ENCODE measurements at regions not wholly inside any gene's neighbourhood (a gene's known extent, or its start where the extent isn't known, plus 50 kb on each side); places are given as distances from the start of the nearest gene placed in this dataset.

DNA sequence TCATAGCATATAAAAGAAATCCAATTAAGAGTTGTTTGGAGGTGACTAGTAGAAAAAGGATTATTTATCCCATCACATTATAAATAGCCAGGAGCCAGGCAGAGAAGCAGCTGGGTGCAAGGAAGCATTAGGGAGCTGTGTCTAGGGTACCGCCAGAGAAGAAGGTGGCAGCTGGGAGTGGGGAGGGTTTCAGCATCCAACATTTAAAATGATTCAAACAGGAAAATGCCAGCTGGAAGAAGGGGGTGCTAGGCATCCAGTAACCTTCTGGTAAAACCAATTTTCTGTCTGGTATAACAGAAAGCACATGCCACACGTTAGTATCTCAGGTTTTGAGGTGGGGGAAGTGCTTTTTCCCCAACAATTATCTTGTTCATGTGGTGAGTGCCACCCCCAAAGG lies 452.4 kb downstream of the ZEB2 start:
- Mint-ChIP-seq H3K4me1 (peaks cover 0 to 6% of the 10 kb centered on the region in 2 donors), H3K27me3 (ENCODE audit: low read depth in 2 of 2) (no peaks in the 10 kb centered on the region), H3K36me3 (no peaks in the 10 kb centered on the region), H3K27ac (no peak overlapping the region), H3K4me3 (no peak overlapping the region), H3K9me3 (no peaks in the 10 kb centered on the region)
- no peaks in the 10 kb centered on the region for H3K36me3 ChIP-seq (ENCODE audit: control insufficient read depth, insufficient read depth, low read length)
- no peak for ATAC-seq
- H3K4me3 ChIP-seq (ENCODE audit: low read length) = no peak overlapping the region
- H3K27me3 ChIP-seq (ENCODE audit: control insufficient read depth, insufficient read depth, low read length) = no peaks in the 10 kb centered on the region
- intact Hi-C loops (cut with micrococcal nuclease) = no loop called here
- no peak for DNase-seq
- no peaks in the 10 kb centered on the region for H3K4me1 ChIP-seq (ENCODE audit: control insufficient read depth, insufficient read depth, low read length)
- H3K27ac ChIP-seq (ENCODE audit: low read length) = no peak overlapping the region
- TF ChIP-seq, protein P1, sequence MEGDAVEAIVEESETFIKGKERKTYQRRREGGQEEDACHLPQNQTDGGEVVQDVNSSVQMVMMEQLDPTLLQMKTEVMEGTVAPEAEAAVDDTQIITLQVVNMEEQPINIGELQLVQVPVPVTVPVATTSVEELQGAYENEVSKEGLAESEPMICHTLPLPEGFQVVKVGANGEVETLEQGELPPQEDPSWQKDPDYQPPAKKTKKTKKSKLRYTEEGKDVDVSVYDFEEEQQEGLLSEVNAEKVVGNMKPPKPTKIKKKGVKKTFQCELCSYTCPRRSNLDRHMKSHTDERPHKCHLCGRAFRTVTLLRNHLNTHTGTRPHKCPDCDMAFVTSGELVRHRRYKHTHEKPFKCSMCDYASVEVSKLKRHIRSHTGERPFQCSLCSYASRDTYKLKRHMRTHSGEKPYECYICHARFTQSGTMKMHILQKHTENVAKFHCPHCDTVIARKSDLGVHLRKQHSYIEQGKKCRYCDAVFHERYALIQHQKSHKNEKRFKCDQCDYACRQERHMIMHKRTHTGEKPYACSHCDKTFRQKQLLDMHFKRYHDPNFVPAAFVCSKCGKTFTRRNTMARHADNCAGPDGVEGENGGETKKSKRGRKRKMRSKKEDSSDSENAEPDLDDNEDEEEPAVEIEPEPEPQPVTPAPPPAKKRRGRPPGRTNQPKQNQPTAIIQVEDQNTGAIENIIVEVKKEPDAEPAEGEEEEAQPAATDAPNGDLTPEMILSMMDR (IDR thresholded peaks at IDR 0.05) = no peak
- 80% methylated on average over 2 of the region's 2 CpGs for WGBS (ENCODE audit: insufficient coverage)
- no peaks in the 10 kb centered on the region for H3K9me3 ChIP-seq (ENCODE audit: control insufficient read depth, insufficient read depth, low read length)

DNA sequence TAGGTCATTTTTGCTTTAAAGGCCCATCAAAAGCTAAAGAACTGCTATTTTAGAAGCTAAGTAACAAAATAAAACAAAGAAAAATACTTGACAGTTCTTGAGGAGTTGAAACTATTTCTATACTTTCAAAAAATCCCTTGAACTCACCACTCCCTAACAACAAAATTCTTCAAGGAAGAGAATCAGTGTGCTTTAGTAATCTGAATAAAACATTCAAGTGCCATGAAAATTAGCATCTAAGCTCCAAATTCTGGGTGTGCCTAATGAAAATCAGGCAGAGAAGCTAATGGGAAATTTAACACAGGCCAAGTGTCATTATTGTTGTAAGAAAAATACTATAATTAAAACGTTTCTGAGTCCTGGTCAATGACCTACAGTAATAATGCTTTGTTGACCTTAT lies 456.3 kb downstream of the ZEB2 start:
- no peaks in the 10 kb centered on the region for H3K4me1 ChIP-seq (ENCODE audit: control insufficient read depth, insufficient read depth, low read length)
- intact Hi-C loops (cut with micrococcal nuclease) = no loop called here
- no peaks in the 10 kb centered on the region for H3K9me3 ChIP-seq (ENCODE audit: control insufficient read depth, insufficient read depth, low read length)
- DNase-seq (no peak), ATAC-seq (no peak)
- no CpG with 5 or more reads among the region's 1 CpG for WGBS (ENCODE audit: insufficient coverage)
- no peaks in the 10 kb centered on the region for H3K4me1 Mint-ChIP-seq
- no peak overlapping the region for H3K4me3 ChIP-seq (ENCODE audit: low read length)
- no peaks in the 10 kb centered on the region for H3K27me3 ChIP-seq (ENCODE audit: control insufficient read depth, insufficient read depth, low read length)
- H3K36me3 Mint-ChIP-seq = no peaks in the 10 kb centered on the region
- H3K27ac ChIP-seq (ENCODE audit: low read length) = no peak overlapping the region
- no peaks in the 10 kb centered on the region for H3K9me3 Mint-ChIP-seq
- no peak overlapping the region for H3K27ac Mint-ChIP-seq
- TF ChIP-seq, protein P1 (IDR thresholded peaks at IDR 0.05) = no peak
- H3K4me3 Mint-ChIP-seq = no peak overlapping the region
- H3K27me3 Mint-ChIP-seq (ENCODE audit: low read depth in 2 of 2) = no peaks in the 10 kb centered on the region
- no peaks in the 10 kb centered on the region for H3K36me3 ChIP-seq (ENCODE audit: control insufficient read depth, insufficient read depth, low read length)

DNA sequence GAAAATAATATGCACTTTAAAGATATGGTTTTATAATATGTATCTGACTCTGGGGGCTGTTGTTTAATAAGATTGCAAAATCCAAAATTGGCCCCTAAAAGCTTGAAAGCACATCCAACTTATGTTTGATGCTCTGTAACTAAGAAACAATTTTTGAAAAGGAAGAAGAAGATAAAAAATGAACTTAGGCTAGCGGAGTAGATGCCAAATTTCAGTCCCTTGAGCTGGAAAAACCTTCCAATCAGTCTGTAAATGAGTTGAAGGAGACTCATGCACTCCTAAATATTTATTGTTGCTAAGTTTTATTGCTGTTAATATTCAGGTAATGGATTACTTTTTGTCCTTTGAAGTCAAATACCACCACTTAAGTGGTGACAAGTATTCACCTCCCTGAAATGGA lies 465.0 kb downstream of the ZEB2 start:
- H3K27ac ChIP-seq (ENCODE audit: low read length) = no peak overlapping the region
- Mint-ChIP-seq H3K27me3 (ENCODE audit: low read depth in 2 of 2) (no peaks in the 10 kb centered on the region), H3K27ac (no peak overlapping the region), H3K4me3 (no peak overlapping the region), H3K4me1 (no peaks in the 10 kb centered on the region), H3K36me3 (no peaks in the 10 kb centered on the region), H3K9me3 (no peaks in the 10 kb centered on the region)
- no peaks in the 10 kb centered on the region for H3K36me3 ChIP-seq (ENCODE audit: control insufficient read depth, insufficient read depth, low read length)
- intact Hi-C loops (cut with micrococcal nuclease) = no loop called here
- no peaks in the 10 kb centered on the region for H3K27me3 ChIP-seq (ENCODE audit: control insufficient read depth, insufficient read depth, low read length)
- DNase-seq (no peak), ATAC-seq (no peak)
- H3K4me1 ChIP-seq (ENCODE audit: control insufficient read depth, insufficient read depth, low read length) = no peaks in the 10 kb centered on the region
- H3K9me3 ChIP-seq (ENCODE audit: control insufficient read depth, insufficient read depth, low read length) = no peaks in the 10 kb centered on the region
- WGBS (ENCODE audit: insufficient coverage) = 100% methylated on average over 1 of the region's 1 CpG
- no peak overlapping the region for H3K4me3 ChIP-seq (ENCODE audit: low read length)
- TF ChIP-seq, protein P1 (IDR thresholded peaks at IDR 0.05) = no peak

DNA sequence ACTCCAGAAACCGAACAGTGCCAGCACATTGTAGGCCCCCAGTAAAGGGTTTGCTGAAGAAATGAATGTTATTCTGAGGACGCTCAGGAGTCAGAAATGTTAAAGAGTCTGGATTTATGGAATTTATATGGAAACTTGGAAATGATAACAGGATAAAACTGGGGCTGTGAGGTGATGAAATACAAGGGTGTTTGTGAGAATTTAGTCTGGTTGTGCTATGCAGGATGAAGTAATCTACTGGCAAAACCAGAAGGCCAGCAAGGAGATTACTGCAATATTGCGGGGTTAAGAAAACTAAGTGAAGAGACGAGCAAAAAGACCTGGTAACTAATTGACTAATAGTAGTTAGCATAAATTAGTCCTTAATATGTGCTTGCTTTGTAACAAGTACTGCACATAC lies 467.8 kb downstream of the ZEB2 start:
- Histone ChIP-seq H3K36me3 (ENCODE audit: control insufficient read depth, insufficient read depth, low read length) (no peaks in the 10 kb centered on the region), H3K9me3 (ENCODE audit: control insufficient read depth, insufficient read depth, low read length) (no peaks in the 10 kb centered on the region), H3K27me3 (ENCODE audit: control insufficient read depth, insufficient read depth, low read length) (no peaks in the 10 kb centered on the region), H3K27ac (ENCODE audit: low read length) (no peak overlapping the region), H3K4me1 (ENCODE audit: control insufficient read depth, insufficient read depth, low read length) (no peaks in the 10 kb centered on the region), H3K4me3 (ENCODE audit: low read length) (no peak overlapping the region)
- no peak overlapping the region for H3K4me3 Mint-ChIP-seq
- H3K27ac Mint-ChIP-seq = no peak overlapping the region
- 100% methylated on average over 4 of the region's 4 CpGs for WGBS (ENCODE audit: insufficient coverage)
- intact Hi-C loops (cut with micrococcal nuclease) = no loop called here
- TF ChIP-seq, protein P1 (IDR thresholded peaks at IDR 0.05) = no peak
- DNase-seq (no peak), ATAC-seq (no peak)
- H3K9me3 Mint-ChIP-seq = no peaks in the 10 kb centered on the region
- H3K36me3 Mint-ChIP-seq = no peaks in the 10 kb centered on the region
- no peaks in the 10 kb centered on the region for H3K27me3 Mint-ChIP-seq (ENCODE audit: low read depth in 2 of 2)
- no peaks in the 10 kb centered on the region for H3K4me1 Mint-ChIP-seq

All from natural killer cell (primary cell).